GM13976 (cell line): ENCODE measurements at regions not wholly inside any gene's neighbourhood (a gene's known extent, or its start where the extent isn't known, plus 50 kb on each side); places are given as distances from the start of the nearest gene placed in this dataset.

Experiments used
- DNase-seq: peaks from one replicate; pipeline ENCODE4 v3.0.0; 2012; ENCODE audit warnings: low spot score
- CTCF ChIP-seq: IDR thresholded peaks from 2 replicates; pipeline ENCODE4 v1.5.1; 2012; ENCODE audit warnings: borderline replicate concordance, mild to moderate bottlenecking; ENCODE audit not compliant: insufficient read depth; ENCODE audit errors: extremely low read depth, missing control alignments, control extremely low read depth
- in situ Hi-C: fragments of 300-500 bp; cut with MboI; formaldehyde crosslinking; loops from one replicate; pipeline ENCODE4 v1.12.0; 2022; ENCODE audit warnings: low sequenced_read_pairs, mixed read lengths, inconsistent platforms; ENCODE audit not compliant: unreplicated experiment

- in situ Hi-C loops = no loop called here
- no peak for TF ChIP-seq CTCF
Measured at GRCh38 chr3:78077178-78077577, 1037.3 kb downstream of the ROBO2 start.

GRCh38 chr3:78077842-78078241 lies 1037.9 kb downstream of the ROBO2 start:
- in situ Hi-C loops = no loop called here
- no peak for TF ChIP-seq CTCF
- no peak for DNase-seq

More at GRCh38 chr3:78077178-78077577, 1037.3 kb downstream of the ROBO2 start:
- DNase-seq = no peak

- DNase-seq = no peak
- in situ Hi-C loops = no loop called here
- TF ChIP-seq CTCF = no peak
Measured at GRCh38 chr3:78079514-78079913, 1039.6 kb downstream of the ROBO2 start.

GRCh38 chr3:78086150-78086549 lies 1046.3 kb downstream of the ROBO2 start:
- in situ Hi-C loops = no loop called here
- TF ChIP-seq CTCF = no peak
- DNase-seq = no peak

GRCh38 chr3:78087134-78087533 lies 1047.2 kb downstream of the ROBO2 start:
- no peak for DNase-seq
- no peak for TF ChIP-seq CTCF
- in situ Hi-C loops = no loop called here

GRCh38 chr3:78088006-78088405 lies 1048.1 kb downstream of the ROBO2 start:
- in situ Hi-C loops = no loop called here
- TF ChIP-seq CTCF = no peak
- no peak for DNase-seq

GRCh38 chr3:78090382-78090781 lies 1050.5 kb downstream of the ROBO2 start:
- DNase-seq = no peak
- TF ChIP-seq CTCF = no peak
- in situ Hi-C loops = no loop called here
